Limb (tissue), 2 donors: ENCODE measurements at regions not wholly inside any gene's neighbourhood (a gene's known extent, or its start where the extent isn't known, plus 50 kb on each side); places are given as distances from the start of the nearest gene placed in this dataset.
"Not testable (repeated sequence)": the region's sequence is repeated elsewhere in the genome, so short reads cannot be mapped to it uniquely, and the experiment has no call there.

Experiments
- DNase-seq, 2 donors: peaks; one replicate each; pipeline ENCODE4 v3.0.0-alpha.2; 2016; ENCODE audit errors: extremely low spot score in 2 of 2

DNA sequence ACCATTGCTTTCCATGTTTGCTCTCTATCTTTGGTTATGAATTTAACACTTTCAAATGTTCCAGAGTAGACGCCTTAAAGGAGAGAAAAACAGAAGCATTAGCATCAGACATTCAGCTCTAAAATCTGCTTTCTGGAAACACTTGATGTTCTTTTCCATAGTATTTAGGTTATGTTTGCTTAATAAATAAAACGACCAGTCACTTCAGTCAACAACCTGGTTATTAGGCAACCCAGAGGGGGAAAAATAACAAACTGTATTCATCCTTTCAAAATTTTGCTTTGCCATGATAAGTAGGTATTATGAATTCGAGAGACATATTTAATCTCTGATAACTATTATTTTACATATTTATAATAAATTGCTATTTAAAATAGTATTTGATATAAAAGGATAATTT lies 1044.7 kb downstream of the CDH9 start:
- DNase-seq: no peak

- no peak for DNase-seq
Measured at GRCh38 chr5:25991639-25992038, 1046.7 kb downstream of the CDH9 start.

DNA sequence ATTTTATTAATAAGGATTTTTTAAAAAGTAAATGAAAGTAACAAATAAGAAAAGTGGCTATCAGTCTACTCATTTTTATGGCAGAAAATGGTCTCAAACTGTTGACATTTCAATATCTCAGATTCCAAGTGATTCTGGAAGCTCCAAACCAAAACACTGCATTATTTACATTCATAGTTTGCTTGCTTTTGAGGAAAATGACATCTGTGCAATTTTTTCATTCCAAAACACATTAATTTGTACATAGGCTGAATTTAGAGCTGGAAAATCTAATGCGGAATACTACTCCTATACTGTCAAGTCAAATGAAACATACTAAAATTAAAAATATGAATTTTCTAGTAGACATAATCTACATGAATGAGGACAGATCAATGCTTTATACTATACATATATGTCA lies 1047.6 kb downstream of the CDH9 start:
- DNase-seq: no peak

- DNase-seq: no peak
Measured at GRCh38 chr5:25979086-25979485, 1059.3 kb downstream of the CDH9 start.

- no peak for DNase-seq
Measured at GRCh38 chr5:25975885-25976284, 1062.5 kb downstream of the CDH9 start.

DNA sequence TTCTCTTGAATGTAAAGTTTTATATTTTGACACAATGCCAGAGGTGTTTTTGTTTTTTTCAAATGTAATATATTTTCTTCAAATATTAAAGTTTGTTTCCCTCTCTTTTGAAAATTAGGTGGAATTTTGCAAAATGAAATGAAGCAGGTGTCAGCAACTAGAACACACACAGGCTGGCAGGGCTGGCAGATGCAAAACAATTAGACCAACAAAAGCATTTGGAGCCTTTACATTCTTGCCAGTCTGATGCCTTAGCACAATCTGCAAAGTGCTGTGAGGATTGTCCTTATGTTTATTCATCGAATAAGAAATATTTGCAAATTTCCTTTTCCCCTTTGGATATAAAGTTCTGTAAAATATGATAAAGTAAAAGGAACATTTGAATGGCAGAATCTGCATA lies 1063.9 kb downstream of the CDH9 start:
- no peak for DNase-seq

DNA sequence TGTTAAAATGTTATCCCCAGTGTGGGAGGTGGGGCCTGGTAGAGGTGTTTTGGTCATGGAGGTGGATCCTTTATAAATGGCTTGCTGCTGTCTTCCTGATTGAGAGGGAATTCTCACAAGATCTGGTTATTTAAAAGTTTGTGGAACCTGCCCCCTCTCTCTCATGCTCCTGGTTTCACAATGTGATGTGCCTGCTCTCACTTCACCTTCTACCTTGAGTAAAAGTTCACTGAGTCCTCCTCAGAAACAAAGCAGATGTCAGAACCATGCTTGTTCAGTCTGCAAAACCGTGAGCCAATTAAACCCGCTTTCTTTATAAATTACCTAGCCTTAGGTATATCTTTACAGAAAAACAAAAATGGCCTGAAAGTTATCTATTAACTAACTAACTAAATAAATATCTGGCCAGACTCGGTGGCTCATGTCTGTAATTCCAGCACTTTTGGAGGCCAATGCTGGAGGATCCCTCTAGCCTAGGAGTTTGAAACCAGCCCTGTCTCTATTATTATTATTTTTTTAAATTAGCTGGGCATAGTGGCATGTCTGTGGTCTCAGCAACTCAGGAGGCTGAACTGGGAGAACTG lies 1067.4 kb downstream of the CDH9 start:
- no peak for DNase-seq

GRCh38 chr5:25969042-25969441 lies 1069.3 kb downstream of the CDH9 start:
- DNase-seq: not testable (repeated sequence)

GRCh38 chr5:25964009-25964372 lies 1074.4 kb downstream of the CDH9 start:
- DNase-seq: no peak

DNA sequence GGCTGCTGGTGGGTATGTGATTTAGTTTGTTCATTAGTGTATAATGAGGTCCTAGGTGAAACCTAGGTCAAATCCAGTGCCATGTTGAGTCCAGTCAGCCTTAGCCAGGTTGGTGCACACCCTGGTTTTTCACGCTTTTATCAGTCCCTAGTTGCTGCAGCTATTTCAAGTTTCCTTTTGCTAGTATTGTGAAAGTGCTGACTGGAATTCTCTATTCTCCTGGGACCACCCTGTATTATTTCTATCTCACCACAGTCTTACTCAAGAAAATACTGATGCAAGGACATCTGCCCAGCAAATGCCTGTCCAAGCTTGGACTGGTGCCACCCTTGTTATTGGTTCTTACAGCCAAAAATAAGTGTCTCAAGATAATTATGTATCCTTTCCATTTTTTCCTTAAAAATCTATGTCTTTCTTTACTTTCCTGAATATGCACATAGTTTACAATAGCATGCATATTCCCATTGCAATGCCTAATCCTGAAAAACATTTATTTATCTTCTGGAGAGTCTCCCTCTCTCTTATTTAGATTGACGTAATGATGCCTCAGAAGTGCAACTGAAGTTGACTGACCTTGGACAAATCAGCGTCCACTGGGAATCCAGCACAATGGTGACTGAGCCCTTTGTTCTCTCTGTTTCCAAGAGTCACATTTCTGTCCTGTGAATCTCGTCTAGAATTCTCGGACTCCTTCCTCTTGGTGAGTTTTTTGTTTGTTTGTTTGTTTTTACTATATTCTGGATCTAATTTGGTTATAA lies 1075.0 kb downstream of the CDH9 start:
- DNase-seq: no peak

DNA sequence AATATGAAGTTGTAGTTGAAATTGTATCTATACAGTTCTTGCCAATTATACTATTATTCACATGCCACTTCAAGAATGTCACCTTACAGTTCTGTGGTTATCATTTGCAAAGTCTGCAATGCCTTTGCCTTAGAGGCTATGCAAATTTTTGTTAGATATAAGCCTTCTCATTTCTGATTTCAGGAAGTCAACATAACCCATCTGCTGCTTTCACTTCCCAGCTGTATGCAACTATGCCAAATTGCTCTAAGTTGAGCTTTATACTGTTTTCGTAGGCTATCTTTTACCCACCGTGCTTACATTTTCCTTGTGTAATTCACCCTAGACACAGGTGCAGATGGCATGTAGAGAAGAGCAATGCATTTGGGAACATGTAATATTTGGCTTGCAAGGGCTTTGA lies 1083.0 kb downstream of the CDH9 start:
- DNase-seq: no peak

- no peak for DNase-seq
Measured at GRCh38 chr5:25950681-25951080, 1087.7 kb downstream of the CDH9 start.

GRCh38 chr5:25948278-25948677 lies 1090.1 kb downstream of the CDH9 start:
- DNase-seq: no peak

GRCh38 chr5:25944786-25945185 lies 1093.6 kb downstream of the CDH9 start:
- no peak for DNase-seq

- DNase-seq: no peak
Measured at GRCh38 chr5:25909163-25909562, 1129.2 kb downstream of the CDH9 start.

DNA sequence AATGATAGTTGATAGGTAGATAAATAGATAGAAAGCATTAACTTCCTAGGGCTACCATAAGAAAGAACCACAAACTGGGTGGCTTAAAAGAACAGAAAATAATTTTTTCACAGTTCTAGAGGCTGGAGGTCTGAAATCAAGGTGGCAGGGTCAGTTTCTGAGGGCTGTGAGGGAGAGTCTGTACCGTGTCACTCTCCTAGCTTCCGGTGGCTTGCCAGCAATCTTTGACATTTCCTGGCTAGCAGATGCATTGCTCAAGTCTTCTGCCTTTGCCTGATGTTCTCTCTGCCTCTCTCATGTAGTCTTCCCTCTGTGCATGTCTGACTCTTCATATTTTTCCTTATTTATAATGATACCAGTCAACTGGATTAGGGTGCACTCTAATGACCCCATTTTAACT lies 1132.7 kb downstream of the CDH9 start:
- no peak for DNase-seq

DNA sequence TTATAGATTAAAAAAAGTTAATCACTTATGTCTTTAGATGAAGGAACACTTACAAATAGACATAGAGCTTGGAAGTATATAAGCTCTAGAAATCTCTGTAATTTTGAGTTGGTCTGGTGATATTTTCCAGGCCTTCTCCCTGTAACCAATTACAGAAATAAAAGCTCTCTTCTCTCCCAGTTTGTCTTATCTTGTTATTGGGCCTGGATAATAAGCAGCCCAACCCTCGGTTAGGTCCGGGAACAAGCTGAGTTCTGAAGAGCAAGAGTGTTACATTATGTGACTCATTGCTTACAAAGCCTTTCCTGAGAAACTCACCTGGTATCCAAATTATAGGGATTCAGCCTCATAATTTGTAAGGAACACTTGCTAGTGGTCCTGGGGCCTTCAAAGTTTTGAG lies 1146.2 kb downstream of the CDH9 start:
- no peak for DNase-seq

DNA sequence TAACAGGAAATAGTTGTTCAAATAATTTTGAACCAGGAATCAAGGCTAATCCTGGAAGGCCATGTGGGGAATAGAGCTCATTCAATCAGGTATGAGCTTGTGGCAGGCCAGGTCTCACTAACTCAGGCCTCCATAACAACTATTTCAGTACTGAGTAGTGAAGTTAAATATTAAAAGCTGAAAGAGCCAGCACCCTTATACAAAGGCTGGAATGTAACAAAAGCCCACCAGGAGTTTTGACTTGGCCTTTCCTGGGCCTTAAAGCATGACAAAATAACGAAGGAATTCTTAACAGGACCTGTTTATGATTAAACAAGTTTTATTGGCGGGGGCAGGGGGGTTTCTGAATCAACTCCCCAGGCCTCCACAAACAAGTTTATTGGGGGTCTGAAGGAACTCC lies 1146.7 kb downstream of the CDH9 start:
- DNase-seq: no peak

DNA sequence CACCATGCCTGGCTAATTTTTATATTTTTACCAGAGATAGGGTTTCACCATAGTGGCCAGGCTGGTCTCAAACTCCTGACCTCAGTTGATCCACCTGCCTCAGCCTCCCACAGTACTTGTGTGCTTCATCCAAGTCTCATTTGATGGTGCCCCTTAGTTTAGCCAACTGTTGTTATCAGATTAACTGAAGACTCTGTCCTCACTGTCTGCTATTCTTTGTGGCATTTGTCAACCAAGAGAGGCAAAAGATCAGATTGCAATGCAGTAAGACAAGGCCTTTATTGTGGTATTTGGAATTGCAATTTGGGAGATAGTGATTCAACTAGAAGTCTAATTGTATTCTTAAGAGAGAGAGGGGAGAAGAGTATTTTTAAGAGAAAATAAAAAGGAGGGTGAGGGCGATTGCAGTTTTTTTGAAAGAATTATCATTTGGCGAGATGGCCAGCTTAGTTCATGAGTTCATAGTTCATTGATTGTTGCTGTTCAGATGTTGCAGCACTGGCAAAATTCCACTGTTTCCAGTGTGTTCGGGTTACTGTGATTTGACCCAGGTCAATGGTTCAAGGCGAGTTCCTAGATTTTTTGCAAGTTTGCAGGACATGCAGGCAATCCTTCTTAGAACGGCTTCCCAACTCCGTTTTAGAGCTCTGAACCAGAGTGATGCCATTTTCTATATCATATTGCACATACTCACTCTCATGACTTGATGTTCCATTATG lies 1156.9 kb downstream of the CDH9 start:
- no peak for DNase-seq

DNA sequence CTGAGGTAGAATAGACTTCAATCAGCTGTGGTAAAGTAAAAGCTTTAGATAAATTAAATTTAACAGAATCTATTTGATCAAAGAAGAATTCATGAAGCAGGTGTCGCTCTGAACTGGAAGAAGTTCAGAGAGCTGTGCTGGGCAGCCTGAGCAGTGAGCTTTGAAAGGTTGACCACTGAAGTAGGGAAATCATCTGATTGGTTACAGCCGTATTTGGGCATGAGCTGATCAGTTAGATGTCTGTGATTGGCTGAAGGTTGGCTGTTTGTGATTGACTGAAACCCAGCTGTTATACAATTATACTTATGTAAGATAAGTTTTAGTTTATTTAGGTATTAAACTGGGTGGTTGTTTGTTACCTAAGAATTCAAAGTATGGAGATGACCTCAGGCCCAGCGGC lies 1174.6 kb downstream of the CDH9 start:
- no peak for DNase-seq

DNA sequence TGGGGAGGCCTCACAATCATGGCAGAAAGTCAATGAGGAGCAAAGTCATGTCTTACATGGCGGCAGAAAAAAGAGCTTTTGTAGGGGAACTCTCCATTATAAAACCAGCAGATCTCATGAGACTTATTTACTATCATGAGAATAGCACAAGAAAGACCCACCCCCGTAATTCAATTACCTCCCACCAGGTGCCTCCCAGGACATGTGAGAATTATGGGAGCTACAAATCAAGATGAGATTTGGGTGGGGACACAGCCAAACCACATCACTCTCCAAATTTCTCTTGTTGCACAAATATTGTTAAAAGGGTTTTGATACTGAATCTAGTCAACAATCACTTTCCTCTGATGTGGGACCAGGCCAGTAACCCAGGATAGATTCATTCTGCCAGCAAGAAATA lies 1176.1 kb downstream of the CDH9 start:
- DNase-seq: no peak

GRCh38 chr5:25858019-25858418 lies 1180.4 kb downstream of the CDH9 start:
- no peak for DNase-seq

DNA sequence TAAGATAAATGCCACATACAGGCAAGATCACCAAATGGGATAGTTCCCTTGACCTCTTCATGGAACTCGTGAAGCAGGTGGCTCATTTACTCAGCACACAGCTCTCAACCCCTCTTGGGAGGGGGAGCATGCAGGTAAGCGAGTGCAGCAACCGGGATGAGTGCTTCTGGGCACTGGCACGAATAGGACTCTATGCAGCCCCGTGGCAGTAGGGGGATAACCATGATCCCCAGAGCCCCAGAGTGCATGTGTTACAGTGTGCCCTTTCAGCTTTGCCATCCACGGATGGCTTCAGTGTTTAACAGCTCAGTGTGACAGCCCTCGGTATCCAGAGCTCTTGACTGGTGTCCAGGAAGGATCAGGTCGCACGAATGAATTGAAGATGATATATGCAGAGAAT lies 1187.1 kb downstream of the CDH9 start:
- no peak for DNase-seq
